Caco-2 (cell line): ENCODE measurements at regions not wholly inside any gene's neighbourhood (a gene's known extent, or its start where the extent isn't known, plus 50 kb on each side); places are given as distances from the start of the nearest gene placed in this dataset.

Experiments used
- BruUV-seq: library from RNA; stranded (reverse); fragments of 400-500 nt; replicated peaks from 2 replicates; lab custom pipeline; 2021; lab: Mats Ljungman, UMichigan
- CTCF ChIA-PET: fragments of 300-600 bp; sonication (Branson Sonifier 250); formaldehyde crosslinking; loops from one replicate; lab custom pipeline; 2022; ENCODE audit warnings: antibody characterized with exemption; lab: Charles Lee
- POLR2A ChIA-PET: fragments of 300-600 bp; sonication (Branson Sonifier 250); formaldehyde crosslinking; loops from one replicate; lab custom pipeline; 2022; ENCODE audit warnings: antibody characterized with exemption; lab: Charles Lee
- DNase-seq, 2 experiments: peaks; one replicate each; pipeline versions ENCODE4 v3.0.0 to v3.0.0-alpha.2; 2020 to 2022
- H3K27me3 ChIP-seq: replicated peaks from 2 replicates; pipeline ENCODE4 v1.6.0; 2011; ENCODE audit warnings: low read length; ENCODE audit not compliant: control insufficient read depth, insufficient read depth
- H3K36me3 ChIP-seq: 2 replicates; pipeline ENCODE4 v1.5.1; 2011; ENCODE audit warnings: low read length; ENCODE audit not compliant: control insufficient read depth, insufficient read depth
- H3K4me1 ChIP-seq: fragments of 250-450 bp; sonication (Bioruptor Pico); 2 replicates; pipeline ENCODE4 v1.5.1; 2020; ENCODE audit warnings: mild to moderate bottlenecking
- H3K4me3 ChIP-seq: 2 replicates; pipeline ENCODE4 v1.5.1; 2011; ENCODE audit warnings: low read depth, mild to moderate bottlenecking, control low read depth, low read length
- H3K9me3 ChIP-seq: fragments of 250-450 bp; sonication (Bioruptor Pico); 2 replicates; pipeline ENCODE4 v1.5.1; 2020; ENCODE audit warnings: mild to moderate bottlenecking, moderate library complexity
- H3K27ac Mint-ChIP-seq: one replicate; pipeline ENCODE4 v1.8.0; 2022; ENCODE audit warnings: mixed read lengths; ENCODE audit not compliant: unreplicated experiment
- H3K27me3 Mint-ChIP-seq: one replicate; pipeline ENCODE4 v1.8.0; 2022; ENCODE audit warnings: mixed read lengths; ENCODE audit not compliant: insufficient read depth, unreplicated experiment
- H3K36me3 Mint-ChIP-seq: one replicate; pipeline ENCODE4 v1.8.0; 2022; ENCODE audit warnings: mild to moderate bottlenecking, mixed read lengths; ENCODE audit not compliant: insufficient read depth, unreplicated experiment
- H3K4me1 Mint-ChIP-seq: one replicate; pipeline ENCODE4 v1.8.0; 2022; ENCODE audit warnings: low read depth, mixed read lengths; ENCODE audit not compliant: unreplicated experiment
- H3K4me3 Mint-ChIP-seq: one replicate; pipeline ENCODE4 v1.8.0; 2022; ENCODE audit warnings: mild to moderate bottlenecking, moderate library complexity, mixed read lengths; ENCODE audit not compliant: unreplicated experiment
- H3K9me3 Mint-ChIP-seq: one replicate; pipeline ENCODE4 v1.8.0; 2022; ENCODE audit warnings: mixed read lengths; ENCODE audit not compliant: unreplicated experiment
- intact Hi-C: fragments of 100-400 bp; cut with micrococcal nuclease; formaldehyde crosslinking; loops from one replicate; pipeline ENCODE4 v1.10.0; 2022; ENCODE audit not compliant: unreplicated experiment
- TF ChIP-seq, protein P1 (sequence below), 2 experiments: fragments of 200-600 bp in 1 of 2; IDR thresholded peaks; 1 replicate in 1 of 2; 2 replicates in 1 of 2; pipeline versions ENCODE4 v1.5.1 to v1.8.0; 2011 to 2022; ENCODE audit warnings: antibody characterized with exemption in 1 of 2, control low read depth in 1 of 2, inconsistent platforms in 1 of 2, low read depth in 1 of 2, low read length in 1 of 2, mild to moderate bottlenecking in 1 of 2, moderate library complexity in 1 of 2; ENCODE audit not compliant: insufficient read depth in 1 of 2, severe bottlenecking in 1 of 2, unreplicated experiment in 1 of 2

- Histone ChIP-seq H3K4me1 (no peaks in the 10 kb centered on the region), H3K27me3 (no peaks in the 10 kb centered on the region), H3K4me3 (no peak overlapping the region), H3K9me3 (no peaks in the 10 kb centered on the region), H3K36me3 (peaks cover 5% of the 10 kb centered on the region; the same call in 1 of the 2 replicates)
- DNase-seq = no peak
- no peak overlapping the region for H3K4me3 Mint-ChIP-seq
- no peaks in the 10 kb centered on the region for H3K36me3 Mint-ChIP-seq
- ChIA-PET POLR2A (no interaction called here), CTCF (interaction anchor here (1.7 kb wide), 1 partner anchor 348 kb away, joined by 3 read pairs; the partner anchor contains the start of gene BARX2)
- intact Hi-C loops = no loop called here
- H3K9me3 Mint-ChIP-seq = no peaks in the 10 kb centered on the region
- BruUV-seq = no TSS peak
- TF ChIP-seq, protein P1, sequence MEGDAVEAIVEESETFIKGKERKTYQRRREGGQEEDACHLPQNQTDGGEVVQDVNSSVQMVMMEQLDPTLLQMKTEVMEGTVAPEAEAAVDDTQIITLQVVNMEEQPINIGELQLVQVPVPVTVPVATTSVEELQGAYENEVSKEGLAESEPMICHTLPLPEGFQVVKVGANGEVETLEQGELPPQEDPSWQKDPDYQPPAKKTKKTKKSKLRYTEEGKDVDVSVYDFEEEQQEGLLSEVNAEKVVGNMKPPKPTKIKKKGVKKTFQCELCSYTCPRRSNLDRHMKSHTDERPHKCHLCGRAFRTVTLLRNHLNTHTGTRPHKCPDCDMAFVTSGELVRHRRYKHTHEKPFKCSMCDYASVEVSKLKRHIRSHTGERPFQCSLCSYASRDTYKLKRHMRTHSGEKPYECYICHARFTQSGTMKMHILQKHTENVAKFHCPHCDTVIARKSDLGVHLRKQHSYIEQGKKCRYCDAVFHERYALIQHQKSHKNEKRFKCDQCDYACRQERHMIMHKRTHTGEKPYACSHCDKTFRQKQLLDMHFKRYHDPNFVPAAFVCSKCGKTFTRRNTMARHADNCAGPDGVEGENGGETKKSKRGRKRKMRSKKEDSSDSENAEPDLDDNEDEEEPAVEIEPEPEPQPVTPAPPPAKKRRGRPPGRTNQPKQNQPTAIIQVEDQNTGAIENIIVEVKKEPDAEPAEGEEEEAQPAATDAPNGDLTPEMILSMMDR (IDR thresholded peaks at IDR 0.05; ENCODE audit: insufficient read depth in 1 of 2, low read depth in 1 of 2, low read length in 1 of 2, severe bottlenecking in 1 of 2, unreplicated experiment in 1 of 2) = no peak
- no peaks in the 10 kb centered on the region for H3K27me3 Mint-ChIP-seq
- H3K27ac Mint-ChIP-seq = no peak overlapping the region
- H3K4me1 Mint-ChIP-seq = no peaks in the 10 kb centered on the region
Measured at GRCh38 chr11:129723761-129724162, 91.9 kb upstream of the TMEM45B start.

- no peak overlapping the region for H3K4me3 ChIP-seq
- Mint-ChIP-seq H3K9me3 (no peaks in the 10 kb centered on the region), H3K4me3 (no peak overlapping the region), H3K27me3 (no peaks in the 10 kb centered on the region), H3K27ac (no peak overlapping the region), H3K36me3 (peaks cover 5% of the 10 kb centered on the region), H3K4me1 (no peaks in the 10 kb centered on the region)
- TF ChIP-seq, protein P1 (IDR thresholded peaks at IDR 0.05; ENCODE audit: insufficient read depth in 1 of 2, low read depth in 1 of 2, low read length in 1 of 2, severe bottlenecking in 1 of 2, unreplicated experiment in 1 of 2) = no peak
- no peaks in the 10 kb centered on the region for H3K9me3 ChIP-seq
- BruUV-seq = no TSS peak
- intact Hi-C loops = no loop called here
- H3K27me3 ChIP-seq = no peaks in the 10 kb centered on the region
- CTCF ChIA-PET = interaction anchor here (1.0 kb wide), 1 partner anchor 26 kb away, joined by 3 read pairs; no protein-coding TSS in a partner anchor
- H3K4me1 ChIP-seq = no peaks in the 10 kb centered on the region
- no peak for DNase-seq
- POLR2A ChIA-PET = no interaction called here
- peaks cover 5% of the 10 kb centered on the region; the same call in 1 of the 2 replicates for H3K36me3 ChIP-seq
Measured at GRCh38 chr11:129724866-129725265, 90.8 kb upstream of the TMEM45B start.

DNA sequence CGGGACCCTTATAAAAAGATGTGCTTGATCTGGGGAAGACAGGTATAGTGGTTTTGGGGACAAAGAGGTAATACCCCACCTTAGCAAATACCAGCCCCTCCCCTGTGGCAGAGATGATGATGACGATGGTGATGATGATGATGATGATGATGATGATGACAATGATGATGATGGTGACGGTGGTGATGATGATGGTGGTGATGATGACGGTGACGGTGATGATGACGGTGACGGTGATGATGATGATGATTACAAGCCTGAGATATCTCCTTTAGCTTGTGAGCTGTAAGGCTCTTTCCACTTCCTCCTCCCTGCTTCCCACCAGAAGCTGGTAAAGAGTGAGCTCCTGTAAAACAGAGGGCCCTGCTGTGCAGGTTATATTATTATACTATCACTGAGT is 89.5 kb upstream of the TMEM45B start:
- H3K4me3 ChIP-seq = no peak overlapping the region
- CTCF ChIA-PET = interaction anchor here (0.9 to 1.9 kb wide), 2 partner anchors 19 to 24 kb away, joined by 3 to 4 read pairs; no protein-coding TSS in a partner anchor
- POLR2A ChIA-PET = no interaction called here
- peaks cover 5% of the 10 kb centered on the region for H3K36me3 Mint-ChIP-seq
- intact Hi-C loops = no loop called here
- H3K4me1 ChIP-seq = no peaks in the 10 kb centered on the region
- TF ChIP-seq, protein P1 (IDR thresholded peaks at IDR 0.05; ENCODE audit: insufficient read depth in 1 of 2, low read depth in 1 of 2, low read length in 1 of 2, severe bottlenecking in 1 of 2, unreplicated experiment in 1 of 2) = no peak
- H3K27me3 Mint-ChIP-seq = no peaks in the 10 kb centered on the region
- no peaks in the 10 kb centered on the region for H3K9me3 ChIP-seq
- BruUV-seq = no TSS peak
- H3K4me1 Mint-ChIP-seq = no peaks in the 10 kb centered on the region
- no peaks in the 10 kb centered on the region for H3K9me3 Mint-ChIP-seq
- H3K27ac Mint-ChIP-seq = no peak overlapping the region
- H3K36me3 ChIP-seq = peaks cover 5% of the 10 kb centered on the region; the same call in 1 of the 2 replicates
- no peak for DNase-seq
- H3K4me3 Mint-ChIP-seq = no peak overlapping the region
- H3K27me3 ChIP-seq = no peaks in the 10 kb centered on the region
